ENCODE measurements at regions not wholly inside any gene's neighbourhood (a gene's known extent, or its start where the extent isn't known, plus 50 kb on each side); places are given as distances from the start of the nearest gene placed in this dataset.

DNA sequence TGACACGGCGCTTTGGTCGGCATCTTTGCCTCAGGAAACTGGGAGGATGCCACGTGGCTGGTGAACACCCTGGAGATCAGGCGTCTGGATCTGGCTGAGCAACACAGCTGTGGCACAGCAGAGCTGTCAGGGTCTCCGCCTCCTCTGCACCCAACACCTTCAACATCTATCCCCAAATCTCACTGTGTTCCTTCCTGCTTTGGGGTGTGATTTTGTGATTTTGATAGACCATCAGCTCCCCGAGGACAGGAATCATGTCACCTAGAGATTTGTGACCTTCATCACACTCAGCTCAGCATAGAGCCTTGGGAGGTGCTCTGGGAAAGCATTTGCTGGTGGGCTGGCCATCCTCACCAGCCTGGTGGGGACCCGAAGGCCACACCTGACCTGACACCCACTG, 203.7 kb upstream of the FOXQ1 start:
- TF ChIP-seq POLR2A (IDR thresholded peaks at IDR 0.05; ENCODE audit: low read depth, low read length) (no peak), SPI1 (IDR thresholded peaks at IDR 0.05; ENCODE audit: low read depth, low read length) (no peak), POLR2AphosphoS5 (IDR thresholded peaks at IDR 0.05; ENCODE audit: low read depth, low read length) (no peak), POU2F2 (IDR thresholded peaks at IDR 0.05; ENCODE audit: low read depth, low read length) (no peak), PAX5 (IDR thresholded peaks at IDR 0.05; ENCODE audit: insufficient read depth, low read length, severe bottlenecking) (no peak), TAF1 (IDR thresholded peaks at IDR 0.05; ENCODE audit: low read depth, low read length) (no peak)
